Stimulated activated CD8-positive, alpha-beta memory T cell treated with anti-CD3 and anti-CD28 coated beads, Interleukin-2, amount 100 ng/mL, for 1 hour (primary cell): ENCODE measurements at regions not wholly inside any gene's neighbourhood (a gene's known extent, or its start where the extent isn't known, plus 50 kb on each side); places are given as distances from the start of the nearest gene placed in this dataset.
"Not testable (repeated sequence)": the region's sequence is repeated elsewhere in the genome, so short reads cannot be mapped to it uniquely, and the experiment has no call there.

Source experiments
- DNase-seq, 2 donors: peaks; one replicate each; pipeline ENCODE4 v3.0.0-alpha.2; 2020; ENCODE audit warnings: low read depth in 2 of 2

GRCh38 chr4:140249351-140249750, 95.4 kb upstream of the MAML3 start:
- no peak for DNase-seq

DNA sequence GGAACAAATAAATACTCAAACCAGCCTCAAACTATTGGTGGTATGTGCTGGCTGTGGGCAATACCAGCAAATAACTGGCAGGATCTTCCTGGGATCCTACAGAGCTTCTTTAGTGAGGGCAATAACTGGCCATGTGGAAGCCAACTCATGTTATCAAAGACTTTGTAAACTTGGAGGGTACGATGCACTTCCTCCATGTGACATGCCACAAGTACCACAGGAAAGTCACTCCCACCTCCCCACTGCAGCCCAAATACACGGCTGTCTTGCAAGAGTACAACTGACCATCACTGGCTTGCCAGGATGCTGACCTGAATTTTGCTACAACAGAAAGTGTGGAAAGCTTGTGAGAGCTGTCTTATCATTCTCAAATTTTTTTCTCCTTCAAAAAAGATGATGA, 93.3 kb upstream of the MAML3 start:
- no peak for DNase-seq

- DNase-seq = no peak
These were observed 92.2 kb upstream of the MAML3 start for GRCh38 chr4:140246216-140246615.

GRCh38 chr4:140244328-140244727, 90.3 kb upstream of the MAML3 start:
- no peak for DNase-seq

DNA sequence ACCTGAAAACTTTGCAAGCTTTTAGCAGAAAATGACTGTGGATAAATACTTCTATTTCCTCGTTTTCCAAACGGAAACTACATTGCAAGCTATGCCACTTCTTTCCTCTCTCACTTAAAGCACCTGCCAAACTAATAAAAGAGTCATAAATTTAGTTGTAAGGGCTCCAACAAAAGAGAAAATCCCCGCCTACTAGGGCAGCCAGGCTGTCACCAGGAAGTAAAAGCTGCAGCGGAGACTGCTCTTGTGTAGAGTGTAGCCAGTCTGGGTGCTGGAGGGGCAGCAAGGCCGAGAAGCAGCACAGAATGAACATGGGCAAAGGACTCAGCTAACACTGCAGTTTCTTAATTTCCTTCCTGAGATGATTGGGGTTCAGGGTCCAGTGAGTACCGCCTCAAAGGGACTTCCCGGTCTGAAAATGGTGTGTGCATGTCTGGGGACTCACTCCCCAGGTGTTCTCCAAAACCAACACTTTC, 89.3 kb upstream of the MAML3 start:
- DNase-seq = no peak

GRCh38 chr4:140242357-140243277, 88.6 kb upstream of the MAML3 start:
- no peak for DNase-seq

DNA sequence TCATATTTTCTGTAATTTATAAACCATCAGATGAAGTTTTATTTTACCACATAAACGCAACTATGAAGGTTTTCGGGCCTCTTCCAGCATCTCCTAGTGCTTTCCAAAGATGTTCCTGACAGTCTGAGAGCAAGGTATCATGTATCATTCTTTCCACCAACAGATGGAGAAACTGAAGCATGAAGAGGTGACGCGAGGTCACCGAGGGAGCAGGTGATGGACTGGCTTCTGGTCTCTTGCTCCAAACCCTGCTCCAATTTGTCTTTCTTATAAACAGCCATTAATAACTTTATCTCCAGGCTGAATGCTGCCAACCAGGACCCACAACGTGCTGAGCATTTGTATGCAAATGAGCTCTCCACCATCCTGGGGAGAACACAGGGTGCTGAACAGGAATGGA, 86.3 kb upstream of the MAML3 start:
- no peak for DNase-seq

- DNase-seq = no peak
These were observed 85.3 kb upstream of the MAML3 start for GRCh38 chr4:140239311-140239710.

GRCh38 chr4:140238351-140239056, 84.5 kb upstream of the MAML3 start:
- no peak for DNase-seq

GRCh38 chr4:140237616-140238350, 83.8 kb upstream of the MAML3 start:
- no peak for DNase-seq

DNA sequence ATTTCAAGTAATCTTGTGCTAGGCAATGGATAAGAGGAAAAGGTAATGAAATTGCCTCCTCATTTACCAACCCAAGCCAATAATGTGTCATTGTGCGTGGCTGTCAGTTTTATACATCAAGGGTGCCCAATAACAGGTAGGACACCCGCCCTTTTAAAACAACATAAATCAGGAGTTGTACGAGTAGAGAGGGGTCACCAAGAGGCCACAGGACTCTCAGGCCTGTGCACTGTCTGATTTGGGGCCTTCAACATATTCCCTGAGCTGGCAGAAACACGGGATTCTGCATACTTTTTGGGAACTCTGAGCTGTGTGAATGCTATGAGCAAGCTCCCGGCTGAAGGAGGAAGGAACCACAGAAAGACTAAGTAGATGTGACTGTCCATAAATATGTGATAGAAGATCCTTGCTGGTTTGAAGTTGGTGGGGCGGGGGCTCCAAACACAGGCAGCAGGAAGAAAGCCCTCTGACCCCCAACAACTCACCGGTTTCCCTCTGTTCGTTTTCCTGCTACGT, 82.7 kb upstream of the MAML3 start:
- no peak for DNase-seq

GRCh38 chr4:140234697-140235060, 80.7 kb upstream of the MAML3 start:
- DNase-seq = no peak

DNA sequence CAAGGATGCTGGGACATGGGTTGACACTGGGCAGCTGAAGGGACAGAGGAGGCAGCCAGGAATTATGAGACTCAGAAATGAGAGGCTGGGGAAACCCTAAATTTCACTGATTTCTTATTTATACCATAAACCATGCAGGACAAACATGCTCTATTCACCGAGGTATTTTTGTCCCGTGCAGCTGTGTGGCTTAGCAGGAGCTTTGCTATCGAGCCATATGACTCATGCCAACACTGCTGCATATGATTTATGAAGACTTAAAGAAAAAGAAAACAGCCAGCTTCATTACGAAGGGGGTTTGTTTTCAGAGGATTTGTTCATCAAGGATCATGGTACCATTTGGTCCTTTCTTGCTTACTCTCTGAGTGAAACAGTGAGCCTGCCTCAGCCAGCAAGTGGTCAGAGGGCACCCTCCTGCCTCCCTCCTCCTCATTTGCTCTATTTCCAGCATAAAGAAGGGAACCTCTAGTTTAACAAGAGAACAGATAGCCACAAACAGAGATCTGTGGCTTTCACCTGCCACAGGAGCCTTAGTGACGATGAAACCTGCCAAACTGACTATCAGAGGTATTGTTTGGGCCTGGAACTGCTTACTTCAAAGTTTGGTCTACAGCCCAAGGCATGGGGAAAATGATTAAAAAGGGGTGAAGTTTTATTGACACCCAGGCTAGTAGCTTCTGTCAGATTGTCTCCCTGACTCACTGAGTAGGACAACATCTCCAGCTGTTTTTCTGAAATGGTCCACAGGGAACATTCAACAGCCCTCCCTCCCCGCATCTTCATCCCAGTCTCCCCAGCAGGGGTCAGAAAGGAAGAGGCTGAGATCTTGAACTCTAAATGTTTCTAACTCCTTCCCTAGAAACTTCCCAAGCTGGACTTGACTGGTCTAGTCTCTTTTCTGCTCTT, 80.1 kb upstream of the MAML3 start:
- no peak for DNase-seq

DNA sequence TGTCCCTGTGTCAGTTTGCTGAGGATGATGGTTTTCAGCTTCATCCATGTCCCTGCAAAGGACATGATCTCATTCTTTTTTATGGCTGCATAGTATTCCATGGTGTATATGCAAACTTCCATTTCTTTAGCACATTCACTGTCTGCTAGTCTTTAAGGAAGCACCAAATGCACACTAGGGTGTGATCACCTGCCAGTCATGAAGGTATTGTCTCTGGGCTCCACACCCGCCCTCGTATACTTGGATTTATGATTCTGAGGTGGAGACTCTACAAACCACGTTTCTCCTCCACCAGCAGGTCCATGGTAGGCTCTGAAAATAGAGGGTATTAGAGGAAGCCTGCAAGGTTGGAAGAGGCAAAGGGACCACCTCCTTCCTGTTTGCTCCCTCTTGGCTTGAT, 75.9 kb upstream of the MAML3 start:
- no peak for DNase-seq

DNA sequence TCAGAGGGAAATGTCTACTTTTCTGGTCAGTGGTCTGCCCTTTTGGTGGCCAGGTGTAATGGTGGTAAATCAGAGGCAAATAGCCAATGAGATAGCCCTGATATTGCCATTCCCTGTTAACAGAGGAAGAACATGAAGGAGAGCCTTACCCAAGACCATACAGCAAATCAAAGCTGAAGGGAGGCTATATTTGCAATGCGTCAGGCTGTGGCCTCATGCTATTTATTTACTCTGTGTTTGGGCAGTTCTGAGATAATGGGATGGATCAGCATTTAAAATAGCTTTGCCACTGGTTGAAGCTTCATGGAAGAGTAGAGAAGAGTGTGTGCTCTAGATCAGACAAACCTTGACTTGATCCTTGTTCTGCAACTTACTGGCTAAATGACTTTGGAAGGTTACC, 73.3 kb upstream of the MAML3 start:
- DNase-seq = no peak

- no peak for DNase-seq
These were observed 69.2 kb upstream of the MAML3 start for GRCh38 chr4:140223056-140223810.

DNA sequence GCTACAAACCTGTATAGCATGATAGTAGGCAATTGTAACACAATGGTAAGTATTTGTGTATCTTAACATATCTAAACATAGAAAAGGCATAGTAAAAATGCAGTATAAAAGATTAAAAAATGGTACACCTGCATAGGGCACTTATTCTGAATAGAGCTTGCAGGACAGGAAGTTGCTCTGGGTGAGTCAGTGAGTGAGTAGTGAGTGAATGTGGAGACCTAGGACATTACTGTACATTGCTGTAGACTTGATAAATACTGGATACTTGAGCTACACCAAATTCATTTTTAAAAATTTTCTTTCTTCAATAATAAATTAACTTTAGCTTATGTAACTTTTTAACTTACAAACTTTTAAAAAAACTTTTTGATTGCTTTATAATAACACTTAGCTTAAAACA, 68.2 kb upstream of the MAML3 start:
- DNase-seq = no peak

- DNase-seq = no peak
These were observed 66.1 kb upstream of the MAML3 start for GRCh38 chr4:140220058-140220457.

GRCh38 chr4:140219567-140219966, 65.6 kb upstream of the MAML3 start:
- DNase-seq = no peak

DNA sequence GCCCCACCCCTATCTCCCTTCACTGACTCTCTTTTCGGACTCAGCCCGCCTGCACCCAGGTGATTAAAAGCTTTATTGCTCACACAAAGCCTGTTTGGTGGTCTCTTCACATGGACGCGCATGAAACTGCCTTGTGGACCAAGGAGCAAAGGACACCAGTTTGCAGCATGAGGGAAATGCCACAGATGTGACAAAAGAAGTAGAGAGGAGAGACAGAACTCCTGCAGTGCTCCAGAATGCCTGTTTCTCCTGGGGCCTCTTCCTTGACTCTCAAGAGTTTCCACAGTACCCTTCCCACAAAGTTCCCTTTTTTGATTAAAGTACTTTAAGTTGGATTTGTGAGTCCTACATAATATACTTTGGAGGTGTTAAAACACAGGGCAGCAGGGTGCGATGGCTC, 65.1 kb upstream of the MAML3 start:
- DNase-seq = not testable (repeated sequence)
